ENCODE measurements at regions not wholly inside any gene's neighbourhood (a gene's known extent, or its start where the extent isn't known, plus 50 kb on each side); places are given as distances from the start of the nearest gene placed in this dataset.

- TF ChIP-seq RAD21 (conservative IDR thresholded peaks at IDR 0.05) (no peak), MXI1 (conservative IDR thresholded peaks at IDR 0.05; ENCODE audit: poor library complexity, severe bottlenecking) (no peak)
- TF ChIP-seq, protein P1, sequence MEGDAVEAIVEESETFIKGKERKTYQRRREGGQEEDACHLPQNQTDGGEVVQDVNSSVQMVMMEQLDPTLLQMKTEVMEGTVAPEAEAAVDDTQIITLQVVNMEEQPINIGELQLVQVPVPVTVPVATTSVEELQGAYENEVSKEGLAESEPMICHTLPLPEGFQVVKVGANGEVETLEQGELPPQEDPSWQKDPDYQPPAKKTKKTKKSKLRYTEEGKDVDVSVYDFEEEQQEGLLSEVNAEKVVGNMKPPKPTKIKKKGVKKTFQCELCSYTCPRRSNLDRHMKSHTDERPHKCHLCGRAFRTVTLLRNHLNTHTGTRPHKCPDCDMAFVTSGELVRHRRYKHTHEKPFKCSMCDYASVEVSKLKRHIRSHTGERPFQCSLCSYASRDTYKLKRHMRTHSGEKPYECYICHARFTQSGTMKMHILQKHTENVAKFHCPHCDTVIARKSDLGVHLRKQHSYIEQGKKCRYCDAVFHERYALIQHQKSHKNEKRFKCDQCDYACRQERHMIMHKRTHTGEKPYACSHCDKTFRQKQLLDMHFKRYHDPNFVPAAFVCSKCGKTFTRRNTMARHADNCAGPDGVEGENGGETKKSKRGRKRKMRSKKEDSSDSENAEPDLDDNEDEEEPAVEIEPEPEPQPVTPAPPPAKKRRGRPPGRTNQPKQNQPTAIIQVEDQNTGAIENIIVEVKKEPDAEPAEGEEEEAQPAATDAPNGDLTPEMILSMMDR (IDR thresholded peaks at IDR 0.05; ENCODE audit: poor library complexity, severe bottlenecking): no peak
Measured at GRCh38 chr1:58870298-58870676, 86.4 kb upstream of the JUN start.
